GM18868 (cell line): ENCODE measurements at regions not wholly inside any gene's neighbourhood (a gene's known extent, or its start where the extent isn't known, plus 50 kb on each side); places are given as distances from the start of the nearest gene placed in this dataset.

ENCODE experiments used
- ATAC-seq: cut with Tn5 transposase; IDR thresholded peaks from one replicate; pipeline ENCODE4 v1.9.1; 2021; ENCODE audit warnings: mild to moderate bottlenecking, moderate library complexity; ENCODE audit not compliant: unreplicated experiment

- no peak for ATAC-seq
These were observed 105.3 kb upstream of the FAM20A start for GRCh38 chr17:68706356-68706920.

DNA sequence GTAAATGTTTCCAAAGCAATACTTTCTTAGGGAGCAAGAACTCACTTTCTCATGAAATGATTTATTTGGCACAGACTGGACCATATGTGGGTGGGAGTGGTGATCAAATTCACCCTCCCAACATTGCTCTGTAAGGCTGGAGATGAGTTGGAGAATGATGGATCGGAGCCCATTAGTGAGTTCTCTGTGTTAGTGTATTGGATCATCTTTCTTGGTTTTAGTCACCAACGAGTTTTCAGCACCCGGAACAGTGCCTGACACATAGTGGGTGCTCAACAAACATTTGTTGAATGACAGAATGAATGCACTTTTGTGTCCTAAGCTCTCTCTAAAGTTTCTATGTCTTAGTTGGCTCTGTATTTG is 104.5 kb upstream of the FAM20A start:
- no peak for ATAC-seq

DNA sequence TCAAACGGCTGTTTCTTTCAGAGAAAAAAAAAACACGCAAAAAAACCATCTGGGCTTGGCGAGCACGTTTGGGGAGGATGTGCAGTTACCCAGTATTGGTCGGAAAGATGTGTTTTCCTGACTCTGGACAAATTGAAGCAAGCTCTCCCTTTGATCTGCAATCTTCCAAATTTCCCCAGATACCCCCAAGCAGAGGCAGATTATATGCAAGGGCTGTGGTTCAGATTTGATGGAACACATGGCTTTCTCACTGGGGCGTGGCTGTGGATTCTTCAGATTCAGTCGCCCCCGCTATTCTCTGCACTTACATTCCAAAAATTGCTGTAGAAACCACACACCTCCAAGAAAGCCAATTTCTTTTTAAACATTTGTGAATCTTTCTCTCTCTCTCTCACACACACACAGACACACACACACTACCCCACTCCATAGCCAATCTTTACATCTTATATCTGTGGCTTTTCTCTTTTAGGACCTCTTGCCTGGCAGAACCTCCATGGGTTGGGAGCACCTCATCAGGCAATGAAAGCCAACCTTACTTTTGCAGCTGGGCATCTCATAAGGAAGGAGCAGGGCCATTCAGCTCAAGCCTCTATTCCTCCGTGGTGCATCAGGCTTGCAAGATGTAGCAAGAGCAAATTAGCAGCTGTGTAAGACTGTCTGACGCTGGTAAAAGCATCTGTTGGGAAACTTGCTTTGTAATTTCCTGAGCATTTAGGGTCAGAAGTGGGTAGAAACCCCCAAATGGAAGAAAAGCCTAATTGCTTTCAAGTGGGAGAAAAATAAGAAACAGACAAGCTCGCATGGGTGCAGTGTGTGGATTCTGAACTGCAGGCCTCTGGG is 103.9 kb upstream of the FAM20A start:
- no peak for ATAC-seq

DNA sequence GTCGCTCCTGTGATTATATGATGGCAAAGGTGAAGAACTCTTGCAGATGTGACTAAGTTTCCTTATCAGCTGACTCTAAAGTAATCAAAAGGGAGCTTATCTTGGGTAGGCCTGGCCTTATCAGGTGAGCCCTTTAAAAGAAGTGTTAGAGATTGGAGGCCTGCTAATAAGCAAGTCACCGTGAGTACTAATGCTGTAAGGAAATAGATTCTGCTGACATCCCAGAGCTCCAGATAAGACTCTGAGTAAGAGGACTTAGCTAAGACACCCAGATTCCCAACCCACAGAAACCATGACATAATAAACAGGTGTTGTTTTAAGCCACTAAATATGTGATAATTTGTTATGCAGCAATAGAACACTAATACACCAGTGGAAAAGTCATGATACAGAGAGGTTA is 99.9 kb upstream of the FAM20A start:
- ATAC-seq = no peak

DNA sequence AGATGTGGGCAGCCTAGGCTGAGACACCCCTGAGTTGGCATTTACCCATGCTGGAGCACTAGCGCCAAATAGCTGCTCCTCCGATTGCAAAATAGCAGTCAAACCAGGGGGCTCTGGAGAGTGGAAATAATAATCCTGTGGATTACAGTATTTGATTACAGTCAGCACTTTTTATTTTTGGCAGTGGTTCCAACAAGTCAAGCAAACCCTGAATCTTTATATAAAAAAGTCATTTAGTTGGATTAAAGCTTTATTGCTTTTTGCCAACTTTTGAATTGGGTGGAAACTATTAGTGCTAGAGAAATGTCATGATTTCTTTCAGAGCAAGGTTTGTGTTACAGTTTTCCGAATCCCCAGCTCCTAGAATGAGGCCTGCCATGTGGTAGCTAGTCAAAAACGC is 99.3 kb upstream of the FAM20A start:
- ATAC-seq = no peak

- ATAC-seq = no peak
These were observed 98.8 kb upstream of the FAM20A start for GRCh38 chr17:68699936-68700335.

GRCh38 chr17:68698746-68699145 is 97.6 kb upstream of the FAM20A start:
- no peak for ATAC-seq

DNA sequence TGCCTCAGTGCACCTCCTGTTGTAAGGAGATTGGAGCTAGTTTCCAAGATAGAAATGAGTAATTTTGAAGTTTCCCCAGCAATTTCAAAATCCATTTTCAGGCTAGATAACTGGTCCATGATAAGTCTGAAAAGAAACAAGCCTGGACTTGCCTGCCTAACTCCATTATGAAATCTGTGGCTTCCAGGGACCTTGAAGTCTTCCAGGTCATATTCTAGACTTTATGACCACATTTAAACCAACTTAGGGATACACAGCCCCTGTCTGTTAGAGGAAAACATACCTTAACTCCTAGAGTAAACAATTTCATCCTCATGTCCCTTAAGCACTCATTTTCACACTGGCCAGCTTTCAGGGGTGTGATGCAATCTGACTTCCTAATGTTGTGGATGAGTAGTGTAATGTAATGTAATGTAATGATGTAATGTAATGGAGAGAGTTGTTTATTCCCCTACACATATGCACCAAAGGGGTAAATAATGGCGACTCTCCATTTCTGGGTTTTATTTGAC is 96.7 kb upstream of the FAM20A start:
- no peak for ATAC-seq

GRCh38 chr17:68695659-68696058 is 94.5 kb upstream of the FAM20A start:
- ATAC-seq = no peak

DNA sequence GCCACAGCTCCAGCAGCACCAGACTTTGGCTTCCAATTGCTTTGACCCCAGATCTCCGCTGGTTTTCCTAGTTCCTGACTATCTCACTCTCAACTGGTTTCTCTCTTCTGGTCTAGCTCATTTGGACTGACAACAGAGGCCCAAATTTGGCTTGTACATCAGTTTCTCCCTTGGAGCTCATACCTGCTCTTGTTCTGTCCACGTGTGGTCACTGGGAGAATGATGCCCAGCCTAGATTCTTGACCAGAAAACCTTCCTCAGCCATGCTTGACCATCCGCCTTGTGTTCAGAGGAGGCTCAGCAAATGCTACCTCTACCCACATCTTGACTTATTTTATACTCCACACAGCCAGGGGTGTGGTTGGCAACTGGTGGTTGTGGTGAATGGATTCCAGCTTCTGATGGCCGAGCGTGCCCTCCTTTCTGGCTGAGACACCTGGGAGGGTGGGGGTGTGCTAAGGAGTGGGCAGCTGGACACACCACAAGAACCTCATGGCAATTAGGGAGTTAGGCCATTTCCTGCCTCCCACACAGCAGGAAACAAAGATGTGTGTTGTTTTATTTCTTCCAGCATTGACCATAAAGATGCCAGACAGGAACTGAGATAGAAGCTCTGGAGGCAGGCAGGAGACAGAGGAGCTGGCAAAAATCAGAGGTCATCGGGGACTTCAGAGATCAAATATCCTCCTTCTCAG is 93.8 kb upstream of the FAM20A start:
- no peak for ATAC-seq

DNA sequence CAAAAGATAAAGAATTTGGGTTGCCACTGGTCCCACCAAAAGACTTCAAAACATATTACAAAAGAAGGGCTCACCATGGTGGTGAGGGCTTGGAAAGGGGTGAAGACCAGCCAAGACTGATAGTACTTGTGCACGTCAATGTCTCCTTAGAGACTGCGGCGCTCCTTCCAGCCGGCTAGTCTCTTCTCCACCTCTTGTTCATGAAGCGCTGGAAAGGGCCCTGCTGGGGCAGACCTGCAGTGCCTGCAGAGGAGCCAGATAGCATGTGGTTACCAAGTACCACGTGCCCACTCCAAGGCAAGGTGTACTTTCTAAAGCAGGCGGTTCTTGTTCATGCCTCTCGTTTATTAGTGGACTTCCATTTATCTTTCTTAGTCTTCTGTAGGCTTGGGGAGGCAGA is 92.7 kb upstream of the FAM20A start:
- ATAC-seq = no peak

DNA sequence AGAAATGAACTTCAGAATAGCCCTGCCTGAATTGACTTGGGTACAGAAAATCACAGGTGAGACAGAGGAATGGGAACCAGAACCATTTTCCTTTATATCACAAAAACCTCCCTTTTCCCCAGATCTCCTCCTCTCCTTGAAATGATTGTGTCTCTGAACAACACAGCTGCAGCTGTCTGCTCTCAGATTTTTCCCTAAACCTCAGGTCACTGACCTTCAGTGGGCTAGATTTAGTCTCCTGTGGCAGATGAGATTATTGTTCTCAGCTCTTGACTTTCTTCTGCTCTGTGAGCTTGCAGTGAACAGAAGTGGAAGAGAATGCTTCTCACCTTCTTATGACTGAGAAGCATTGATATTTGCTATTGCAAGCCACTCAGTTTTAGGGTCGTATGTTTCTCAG is 92.3 kb upstream of the FAM20A start:
- no peak for ATAC-seq

GRCh38 chr17:68686108-68686988 is 85.2 kb upstream of the FAM20A start:
- ATAC-seq = no peak

GRCh38 chr17:68684949-68685357 is 83.8 kb upstream of the FAM20A start:
- no peak for ATAC-seq

DNA sequence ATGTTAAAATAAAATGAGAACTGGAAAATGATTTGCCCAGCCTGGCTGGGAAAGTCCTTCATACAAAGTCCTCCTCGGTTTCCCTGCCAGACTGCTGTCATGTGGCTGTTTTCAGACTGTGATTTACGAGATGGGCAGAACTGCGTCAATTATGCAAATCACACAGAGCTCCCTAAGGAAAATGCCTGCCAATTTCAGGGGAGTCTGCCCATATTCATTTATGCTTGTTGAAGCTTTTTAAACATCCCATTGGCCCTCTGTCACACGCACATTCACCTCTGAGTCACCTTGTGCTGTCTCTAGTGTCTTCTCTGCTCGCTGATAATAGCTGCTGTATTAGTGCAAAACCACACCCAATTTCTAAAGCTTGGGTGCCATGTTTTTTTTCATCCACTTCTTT is 81.7 kb upstream of the FAM20A start:
- no peak for ATAC-seq

DNA sequence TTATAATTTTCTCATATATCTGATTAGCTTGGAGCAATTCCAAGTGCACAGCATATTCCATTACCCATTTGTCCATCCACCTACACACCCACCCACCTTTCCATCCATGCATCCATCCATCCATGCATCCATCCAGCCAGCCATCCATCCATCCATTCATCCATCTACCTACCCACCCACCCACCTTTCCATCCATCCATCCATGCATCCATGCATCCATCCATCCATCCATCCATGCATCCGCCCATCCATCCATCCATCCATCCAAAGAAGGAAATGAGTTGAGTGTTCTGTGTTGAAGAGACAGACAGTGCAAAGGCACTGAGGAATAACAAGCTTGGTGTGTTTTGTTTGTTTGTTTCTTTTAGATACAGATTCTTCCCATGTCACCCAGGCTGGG is 78.7 kb upstream of the FAM20A start:
- ATAC-seq = no peak

GRCh38 chr17:68676856-68677255 is 75.7 kb upstream of the FAM20A start:
- no peak for ATAC-seq

GRCh38 chr17:68675723-68676122 is 74.6 kb upstream of the FAM20A start:
- ATAC-seq = no peak

DNA sequence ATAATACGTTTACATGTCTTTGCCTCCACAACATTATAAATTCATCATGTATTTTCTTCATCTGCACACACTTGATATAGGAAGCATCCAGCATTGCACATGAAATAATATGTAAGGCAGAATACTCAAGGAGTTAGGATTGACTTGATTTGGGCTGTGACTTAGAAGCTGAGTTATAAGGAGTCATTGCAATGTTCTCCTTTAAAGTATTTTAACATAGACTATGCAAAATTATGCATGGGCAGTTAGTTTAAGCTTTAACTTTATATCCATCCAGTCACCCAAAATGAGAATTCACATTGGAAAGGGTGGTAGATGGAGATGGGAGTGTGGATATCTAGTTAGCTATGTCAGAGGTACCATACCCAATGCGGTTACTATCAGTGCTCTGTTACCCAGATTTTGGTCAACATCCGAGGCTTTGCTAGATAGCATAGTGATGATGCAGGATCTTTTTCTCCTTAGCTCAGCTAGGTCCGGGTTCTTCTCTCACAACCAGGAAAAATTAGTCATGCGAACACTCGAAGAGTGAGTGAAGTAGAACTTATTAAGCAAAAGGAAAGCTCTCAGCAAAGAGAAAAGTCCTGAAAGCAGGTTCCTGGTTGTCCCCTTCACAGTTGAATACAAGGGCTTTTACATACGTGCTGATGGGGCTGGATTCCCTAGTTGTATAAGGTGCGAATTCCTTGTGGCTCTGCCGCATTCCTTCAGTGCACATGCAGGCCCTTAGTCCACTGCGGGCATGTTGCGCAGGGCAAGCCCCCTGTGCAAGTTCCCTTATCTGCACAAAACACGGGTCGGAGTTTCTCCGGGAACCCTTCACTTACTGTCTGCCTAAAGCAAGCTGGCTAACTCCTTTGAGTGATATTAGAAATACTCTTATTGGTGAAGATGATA is 73.1 kb upstream of the FAM20A start:
- no peak for ATAC-seq
